HCT116 (cell line): ENCODE measurements at regions not wholly inside any gene's neighbourhood (a gene's known extent, or its start where the extent isn't known, plus 50 kb on each side); places are given as distances from the start of the nearest gene placed in this dataset.

ENCODE experiments used
- ATAC-seq: fragments of 200-7000 bp; cut with Tn5 transposase; 2 replicates; pipeline ENCODE4 v1.9.1; 2020; ENCODE audit warnings: mild to moderate bottlenecking, moderate library complexity
- BruUV-seq: library from RNA; stranded (reverse); fragments of 400-500 nt; replicated peaks from 2 replicates; lab custom pipeline; 2021; lab: Mats Ljungman, UMichigan
- CTCF ChIA-PET: fragments of 300-600 bp; sonication (Branson Sonifier 250); formaldehyde crosslinking; loops from one replicate; lab custom pipeline; 2021; ENCODE audit warnings: antibody characterized with exemption; lab: Charles Lee
- POLR2A ChIA-PET: fragments of 300-600, 350-600 bp; sonication (Branson Sonifier 250); formaldehyde crosslinking; loops from one replicate; lab custom pipeline; 2021; ENCODE audit warnings: antibody characterized with exemption; lab: Charles Lee
- RAD21 ChIA-PET, 2 experiments: fragments of 300-600 bp; sonication (Branson Sonifier 250); formaldehyde crosslinking; loops; one replicate each; lab custom pipeline; 2023; ENCODE audit warnings: low total read pairs in 2 of 2; ENCODE audit not compliant: uncharacterized antibody in 2 of 2, unreplicated experiment in 2 of 2, low non-redundant PET in 1 of 2; lab: Charles Lee
- DNase-seq: peaks from one replicate; pipeline ENCODE4 v3.0.0-alpha.2; 2010; ENCODE audit warnings: low read depth, low spot score
- H2AFZ ChIP-seq: fragments of 200-600 bp; shearing (Covaris generic), sonication (generic); 2 replicates; pipeline ENCODE4 v1.6.1; 2017; ENCODE audit warnings: low read depth, mixed run types, mixed read lengths, antibody characterized with exemption, low read length; ENCODE audit not compliant: poor library complexity, severe bottlenecking
- H3K27ac ChIP-seq: 2 replicates; pipeline ENCODE4 v1.5.1; 2012; ENCODE audit warnings: low read depth, low read length
- H3K27me3 ChIP-seq: fragments of 200-600 bp; sonication (generic); 2 replicates; pipeline ENCODE4 v1.6.1; 2016; ENCODE audit warnings: mixed run types, low read length, mixed read lengths; ENCODE audit not compliant: insufficient read depth
- H3K36me3 ChIP-seq, 2 experiments: fragments of 200-500 bp in 1 of 2; fragments of 200-600 bp in 1 of 2; sonication (Bioruptor generic) in 1 of 2; sonication (generic) in 1 of 2; 2 replicates each; pipeline versions ENCODE4 v1.5.1 to v1.6.1; 2014 to 2016; ENCODE audit warnings: low read length in 2 of 2, inconsistent platforms in 1 of 2, mixed read lengths in 1 of 2, mixed run types in 1 of 2; ENCODE audit not compliant: insufficient read depth in 2 of 2, control insufficient read depth in 1 of 2
- H3K4me1 ChIP-seq, 2 experiments: fragments of 200-600 bp in 1 of 2; sonication (generic) in 1 of 2; 2 replicates each; pipeline versions ENCODE4 v1.5.1 to v1.6.1; 2012 to 2017; ENCODE audit warnings: low read length in 2 of 2, inconsistent platforms in 1 of 2, mild to moderate bottlenecking in 1 of 2, mixed read lengths in 1 of 2, mixed run types in 1 of 2, moderate library complexity in 1 of 2; ENCODE audit not compliant: insufficient read depth in 2 of 2, control insufficient read depth in 1 of 2
- H3K4me2 ChIP-seq: fragments of 200-600 bp; sonication (generic); 2 replicates; pipeline ENCODE4 v1.6.1; 2017; ENCODE audit warnings: mixed run types, low read length, mixed read lengths
- H3K4me3 ChIP-seq, 2 experiments: fragments of 200-600 bp in 1 of 2; sonication (generic) in 1 of 2; replicated peaks in 1 of 2; 2 replicates each; pipeline ENCODE4 v1.5.1; 2011 to 2016; ENCODE audit warnings: low read length in 2 of 2, control low read depth in 1 of 2, low read depth in 1 of 2, mild to moderate bottlenecking in 1 of 2, mixed read lengths in 1 of 2, mixed run types in 1 of 2
- H3K79me2 ChIP-seq: fragments of 200-600 bp; sonication (generic); 2 replicates; pipeline ENCODE4 v1.6.1; 2017; ENCODE audit warnings: mild to moderate bottlenecking, mixed run types, low read length, moderate library complexity, mixed read lengths; ENCODE audit not compliant: insufficient read depth
- H3K9ac ChIP-seq: fragments of 200-600 bp; sonication (generic); 2 replicates; pipeline ENCODE4 v1.6.1; 2016; ENCODE audit warnings: low read length, mixed read lengths
- H3K9me2 ChIP-seq: fragments of 200-600 bp; sonication (generic), shearing (Covaris generic); 2 replicates; pipeline ENCODE4 v1.6.1; 2017; ENCODE audit warnings: mixed run types, mild to moderate bottlenecking, moderate library complexity; ENCODE audit not compliant: insufficient read depth
- H3K9me3 ChIP-seq, 2 experiments: fragments of 200-500 bp in 1 of 2; fragments of 200-600 bp in 1 of 2; sonication (Bioruptor generic) in 1 of 2; sonication (generic) in 1 of 2; 2 replicates each; pipeline ENCODE4 v1.6.1; 2014 to 2017; ENCODE audit warnings: low read length in 2 of 2, mixed read lengths in 2 of 2, inconsistent platforms in 1 of 2, low read depth in 1 of 2, mild to moderate bottlenecking in 1 of 2, mixed run types in 1 of 2, moderate library complexity in 1 of 2; ENCODE audit not compliant: control insufficient read depth in 1 of 2, insufficient read depth in 1 of 2
- H4K20me1 ChIP-seq: fragments of 200-600 bp; sonication (generic), shearing (Covaris generic); 2 replicates; pipeline ENCODE4 v1.6.1; 2017; ENCODE audit warnings: mixed run types, mild to moderate bottlenecking, moderate library complexity; ENCODE audit not compliant: insufficient read depth
- CEBPB ChIP-seq: IDR thresholded peaks from 2 replicates; pipeline ENCODE4 v1.6.1; 2012; ENCODE audit warnings: low read depth
- CTCF ChIP-seq, 3 experiments: fragments of 200-600 bp in 1 of 3; sonication (generic) in 1 of 3; IDR thresholded peaks in 2 of 3; conservative IDR thresholded peaks in 1 of 3; 2 replicates each; pipeline ENCODE4 v1.5.1; 2012 to 2017; ENCODE audit warnings: low read depth in 2 of 3, low read length in 2 of 3, antibody characterized with exemption in 1 of 3, borderline replicate concordance in 1 of 3, control low read depth in 1 of 3, mild to moderate bottlenecking in 1 of 3, mixed read lengths in 1 of 3, mixed run types in 1 of 3, moderate library complexity in 1 of 3; ENCODE audit not compliant: insufficient read depth in 1 of 3
- ZFX ChIP-seq: fragments of 450-650 bp; IDR thresholded peaks from 2 replicates; pipeline ENCODE4 v1.6.1; 2017
- intact Hi-C: fragments of 100-400 bp; cut with micrococcal nuclease; formaldehyde crosslinking; loops from 2 replicates; pipeline ENCODE4 v1.10.0; 2022
- TF ChIP-seq, protein P1 (sequence below): IDR thresholded peaks from 2 replicates; pipeline ENCODE4 v1.6.1; 2012

GRCh38 chr6:84357631-84358030 is 130.2 kb upstream of the CEP162 start (continued):
- TF ChIP-seq ZFX (no peak), CTCF (IDR thresholded peaks at IDR 0.05 in 2 of 3, conservative IDR thresholded peaks at IDR 0.05 in 1 of 3; ENCODE audit: borderline replicate concordance in 1 of 3, insufficient read depth in 1 of 3, low read depth in 2 of 3, low read length in 2 of 3) (no peak), CEBPB (no peak)
- TF ChIP-seq, protein P1, sequence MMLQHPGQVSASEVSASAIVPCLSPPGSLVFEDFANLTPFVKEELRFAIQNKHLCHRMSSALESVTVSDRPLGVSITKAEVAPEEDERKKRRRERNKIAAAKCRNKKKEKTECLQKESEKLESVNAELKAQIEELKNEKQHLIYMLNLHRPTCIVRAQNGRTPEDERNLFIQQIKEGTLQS, result no peak
- TF ChIP-seq, all 23 proteins: peak for 0

GRCh38 chr6:84356907-84357306 is 129.5 kb upstream of the CEP162 start:
- Histone ChIP-seq H3K27me3 (no peaks in the 10 kb centered on the region), H2AFZ (no peak overlapping the region), H3K9me2 (no peaks in the 10 kb centered on the region), H3K4me1 (no peaks in the 10 kb centered on the region), H3K79me2 (no peaks in the 10 kb centered on the region), H3K9me3 (no peaks in the 10 kb centered on the region), H3K4me2 (no peak overlapping the region), H4K20me1 (no peaks in the 10 kb centered on the region), H3K4me3 (no peak overlapping the region), H3K27ac (no peak overlapping the region), H3K36me3 (no peaks in the 10 kb centered on the region), H3K9ac (no peak overlapping the region)
- no peak for ATAC-seq
- ChIA-PET RAD21 (no interaction called here), POLR2A (no interaction called here), CTCF (no interaction called here)
- DNase-seq, result no peak
- TF ChIP-seq CEBPB, result no peak
- intact Hi-C loops, result no loop called here
- no TSS peak for BruUV-seq
